Loucy (cell line): ENCODE measurements at regions not wholly inside any gene's neighbourhood (a gene's known extent, or its start where the extent isn't known, plus 50 kb on each side); places are given as distances from the start of the nearest gene placed in this dataset.
"Not testable (repeated sequence)": the region's sequence is repeated elsewhere in the genome, so short reads cannot be mapped to it uniquely, and the experiment has no call there.

ENCODE experiments used
- CTCF ChIP-seq: fragments of 200-600 bp; sonication (generic); conservative IDR thresholded peaks from 2 replicates; pipeline ENCODE4 v1.5.1; 2014; ENCODE audit warnings: mild to moderate bottlenecking, antibody characterized with exemption, low read length
- EZH2phosphoT487 ChIP-seq: fragments of 200-600 bp; IDR thresholded peaks from 2 replicates; pipeline ENCODE4 v1.6.1; 2018; ENCODE audit warnings: antibody characterized with exemption, mild to moderate bottlenecking, moderate library complexity, borderline replicate concordance

- not testable (repeated sequence) for TF ChIP-seq CTCF, EZH2phosphoT487
These were observed 68.8 kb upstream of the SPDYE9 start for GRCh38 chr7:73154586-73155038.
